Lung (tissue), 11 donors: ENCODE measurements at regions not wholly inside any gene's neighbourhood (a gene's known extent, or its start where the extent isn't known, plus 50 kb on each side); places are given as distances from the start of the nearest gene placed in this dataset.

Source experiments
- ATAC-seq: fragments of 200-7000 bp; cut with Tn5 transposase; one replicate; pipeline ENCODE4 v1.9.1; 2020; ENCODE audit warnings: moderate number of reproducible peaks; ENCODE audit not compliant: insufficient read depth, low FRiP score
- DNase-seq, 3 donors: peaks; one replicate each; pipeline ENCODE4 v3.0.0-alpha.2; 2013 to 2017
- H3K27ac ChIP-seq, 2 donors: one replicate each; pipeline ENCODE4 v1.5.1; 2013; ENCODE audit warnings: mild to moderate bottlenecking in 2 of 2, moderate library complexity in 2 of 2, control low read depth in 1 of 2, inconsistent platforms in 1 of 2, low read depth in 1 of 2, low read length in 1 of 2
- H3K27me3 ChIP-seq, 3 donors: one replicate each; pipeline ENCODE4 v1.5.1; 2013; ENCODE audit warnings: low read length in 2 of 3; ENCODE audit not compliant: control insufficient read depth in 3 of 3, insufficient read depth in 3 of 3
- H3K36me3 ChIP-seq, 4 donors: one replicate each; pipeline ENCODE4 v1.5.1; 2013; ENCODE audit warnings: low read length in 4 of 4, mild to moderate bottlenecking in 1 of 4, moderate library complexity in 1 of 4; ENCODE audit not compliant: control insufficient read depth in 4 of 4, insufficient read depth in 4 of 4
- H3K4me1 ChIP-seq, 5 donors: one replicate each; pipeline ENCODE4 v1.5.1; 2013; ENCODE audit warnings: low read length in 5 of 5, mild to moderate bottlenecking in 2 of 5, moderate library complexity in 1 of 5; ENCODE audit not compliant: control insufficient read depth in 5 of 5, insufficient read depth in 5 of 5
- H3K4me3 ChIP-seq: one replicate; pipeline ENCODE4 v1.5.1; 2013; ENCODE audit warnings: mild to moderate bottlenecking, control low read depth, moderate library complexity
- H3K9ac ChIP-seq, 2 donors: one replicate each; pipeline ENCODE4 v1.5.1; 2013; ENCODE audit warnings: low read length in 2 of 2, control low read depth in 1 of 2; ENCODE audit not compliant: insufficient read depth in 1 of 2
- H3K9me3 ChIP-seq, 4 donors: one replicate each; pipeline ENCODE4 v1.5.1; 2013; ENCODE audit warnings: low read length in 3 of 4, mild to moderate bottlenecking in 1 of 4, moderate library complexity in 1 of 4; ENCODE audit not compliant: control insufficient read depth in 4 of 4, insufficient read depth in 3 of 4
- WGBS, 2 donors: extraction: QIAGEN DNeasy Blood & Tissue Kit; methylation state at CpG; one replicate each; pipeline ENCODE4 v1.1.7; 2013; 5-methylcytosine and 5-hydroxymethylcytosine counted together
- TF ChIP-seq, protein P1 (sequence below): IDR thresholded peaks from 2 replicates; pipeline ENCODE4 v1.5.1; 2012; ENCODE audit warnings: mild to moderate bottlenecking; ENCODE audit errors: control extremely low read depth, extremely low read depth
- donor health status: control.
- donor health status: control.
- donor health status: Bipolar disorder and iron deficiency.
- donor health status: healthy.
- donor health status: DM: yes; HTN: yes; CAD: no.

DNA sequence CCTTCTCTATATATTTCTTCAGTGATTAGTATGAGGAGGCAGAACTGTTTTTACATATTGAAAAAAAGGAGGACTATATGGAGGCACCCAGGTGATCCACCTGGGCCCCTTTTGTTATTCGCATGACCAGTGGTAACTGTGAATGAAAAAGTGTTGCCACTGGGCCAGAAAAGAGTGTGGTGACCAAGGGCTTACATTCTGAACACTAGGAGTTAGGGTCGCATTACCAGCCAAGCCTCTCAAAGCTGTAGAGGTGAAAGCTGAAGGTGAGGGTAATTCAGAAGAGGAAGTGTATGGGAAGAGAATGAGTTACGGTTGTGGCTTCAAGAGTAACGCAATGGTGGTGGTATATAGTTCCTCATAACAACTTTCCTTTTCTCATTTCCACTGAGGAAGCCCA, 487.6 kb downstream of the TMEM182 start:
- TF ChIP-seq, protein P1, sequence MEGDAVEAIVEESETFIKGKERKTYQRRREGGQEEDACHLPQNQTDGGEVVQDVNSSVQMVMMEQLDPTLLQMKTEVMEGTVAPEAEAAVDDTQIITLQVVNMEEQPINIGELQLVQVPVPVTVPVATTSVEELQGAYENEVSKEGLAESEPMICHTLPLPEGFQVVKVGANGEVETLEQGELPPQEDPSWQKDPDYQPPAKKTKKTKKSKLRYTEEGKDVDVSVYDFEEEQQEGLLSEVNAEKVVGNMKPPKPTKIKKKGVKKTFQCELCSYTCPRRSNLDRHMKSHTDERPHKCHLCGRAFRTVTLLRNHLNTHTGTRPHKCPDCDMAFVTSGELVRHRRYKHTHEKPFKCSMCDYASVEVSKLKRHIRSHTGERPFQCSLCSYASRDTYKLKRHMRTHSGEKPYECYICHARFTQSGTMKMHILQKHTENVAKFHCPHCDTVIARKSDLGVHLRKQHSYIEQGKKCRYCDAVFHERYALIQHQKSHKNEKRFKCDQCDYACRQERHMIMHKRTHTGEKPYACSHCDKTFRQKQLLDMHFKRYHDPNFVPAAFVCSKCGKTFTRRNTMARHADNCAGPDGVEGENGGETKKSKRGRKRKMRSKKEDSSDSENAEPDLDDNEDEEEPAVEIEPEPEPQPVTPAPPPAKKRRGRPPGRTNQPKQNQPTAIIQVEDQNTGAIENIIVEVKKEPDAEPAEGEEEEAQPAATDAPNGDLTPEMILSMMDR, result no peak
- no peak overlapping the region for H3K27ac ChIP-seq
- no peaks in the 10 kb centered on the region for H3K27me3 ChIP-seq
- no peaks in the 10 kb centered on the region for H3K4me1 ChIP-seq
- no peak overlapping the region for H3K4me3 ChIP-seq
- ATAC-seq (no peak), DNase-seq (no peak)
- peaks cover 0 to 9% (median 3%) of the 10 kb centered on the region in 4 donors for H3K9me3 ChIP-seq
- 71 to 80% methylated on average over 4 of the region's 4 CpGs for WGBS, 2 donors
- no peak overlapping the region for H3K9ac ChIP-seq
- H3K36me3 ChIP-seq, result no peaks in the 10 kb centered on the region

DNA sequence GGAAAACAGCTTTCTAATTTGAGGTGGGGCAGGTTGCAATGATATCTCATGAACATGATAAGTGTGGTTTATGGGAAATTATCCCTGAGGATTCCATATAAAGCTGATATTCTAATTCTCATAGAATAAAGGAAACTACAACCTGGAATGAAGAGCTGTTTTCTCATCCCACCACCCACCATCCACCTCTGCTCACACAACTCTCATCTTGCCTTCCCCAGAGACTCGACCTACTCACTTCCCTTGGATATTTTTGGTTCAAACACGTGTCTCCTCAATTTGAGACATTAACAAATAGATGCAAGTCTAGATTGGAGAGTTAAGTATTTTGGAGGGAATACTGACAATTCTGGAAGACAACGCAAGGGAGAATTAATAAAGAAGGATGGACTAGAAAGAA, 490.9 kb downstream of the TMEM182 start:
- Histone ChIP-seq H3K9me3 (peaks cover 0 to 9% (median 3%) of the 10 kb centered on the region in 4 donors), H3K4me3 (no peak overlapping the region), H3K27me3 (no peaks in the 10 kb centered on the region), H3K4me1 (no peaks in the 10 kb centered on the region), H3K9ac (no peak overlapping the region), H3K27ac (no peak overlapping the region), H3K36me3 (no peaks in the 10 kb centered on the region)
- 65 to 75% methylated on average over 3 of the region's 3 CpGs for whole genome bisulfite sequencing, 2 donors
- DNase-seq (no peak), ATAC-seq (no peak)
- TF ChIP-seq, protein P1, result no peak

DNA sequence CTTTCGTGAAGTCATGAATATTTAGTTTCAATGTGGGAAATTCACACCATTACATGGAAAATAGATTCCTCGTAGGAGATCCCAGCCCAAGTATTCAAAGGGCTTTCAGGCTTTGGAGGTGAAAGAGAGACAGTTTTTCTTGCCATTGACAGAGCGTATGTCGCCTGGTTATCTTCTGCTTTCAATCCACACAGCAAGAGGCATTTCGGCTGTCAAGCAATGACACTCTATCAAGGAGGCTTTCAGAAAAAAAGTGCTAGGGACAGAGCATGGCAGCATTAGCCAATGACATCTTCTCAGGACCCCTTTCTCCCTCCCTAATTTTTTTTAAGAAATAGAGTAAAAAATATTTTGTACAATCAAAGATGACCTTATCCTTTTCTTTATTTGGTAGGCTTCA, 492.8 kb downstream of the TMEM182 start:
- TF ChIP-seq, protein P1, result no peak
- no peak overlapping the region for H3K4me3 ChIP-seq
- H3K36me3 ChIP-seq, result no peaks in the 10 kb centered on the region
- no peaks in the 10 kb centered on the region for H3K27me3 ChIP-seq
- H3K9me3 ChIP-seq, result peaks cover 0 to 7% (median 3%) of the 10 kb centered on the region in 4 donors
- H3K4me1 ChIP-seq, result no peaks in the 10 kb centered on the region
- H3K27ac ChIP-seq, result no peak overlapping the region
- DNase-seq (no peak), ATAC-seq (no peak)
- 70 to 75% methylated on average over 5 of the region's 5 CpGs for WGBS, 2 donors
- H3K9ac ChIP-seq, result no peak overlapping the region

DNA sequence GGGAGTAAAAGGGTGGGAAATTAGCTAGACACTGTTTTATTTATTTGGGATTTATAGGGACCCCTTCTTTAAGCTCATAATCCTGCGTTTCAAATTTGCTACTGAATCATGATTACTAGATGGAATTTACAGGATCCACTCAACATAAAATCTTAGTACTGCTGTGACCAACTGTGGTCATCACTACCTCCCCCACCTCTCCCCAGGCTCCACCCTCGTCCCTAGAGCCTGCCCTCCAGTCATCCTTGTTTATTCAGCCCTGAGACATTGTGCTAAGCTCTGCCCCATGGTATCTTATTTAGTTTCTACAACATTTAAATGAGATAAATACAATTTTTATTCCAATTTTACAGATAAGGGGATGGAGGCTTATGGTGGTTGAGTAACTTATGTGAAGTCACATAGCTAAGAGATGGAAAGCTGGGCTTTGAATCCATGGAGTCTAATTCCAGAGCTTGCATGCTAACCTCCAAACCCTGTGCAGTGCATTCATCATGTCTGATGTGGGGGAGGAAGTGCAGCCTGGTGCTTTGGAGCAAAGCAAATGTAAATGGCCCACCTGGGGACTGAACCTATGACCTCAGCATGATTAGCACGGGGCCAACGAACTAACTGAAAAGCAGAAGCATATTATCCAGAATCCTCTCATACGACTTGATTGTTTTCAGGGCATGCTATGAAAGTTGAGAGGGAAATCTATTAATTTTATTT, 502.4 kb downstream of the TMEM182 start:
- no peak for DNase-seq
- no peak overlapping the region for H3K4me3 ChIP-seq
- 55 to 65% methylated on average over 5 of the region's 5 CpGs for WGBS, 2 donors
- ATAC-seq, result no peak
- no peaks in the 10 kb centered on the region for H3K36me3 ChIP-seq
- no peak overlapping the region for H3K27ac ChIP-seq
- H3K4me1 ChIP-seq, result no peaks in the 10 kb centered on the region
- H3K9ac ChIP-seq, result no peak overlapping the region
- H3K27me3 ChIP-seq, result no peaks in the 10 kb centered on the region
- H3K9me3 ChIP-seq, result peaks cover 0 to 2% (median 0%) of the 10 kb centered on the region in 4 donors
- TF ChIP-seq, protein P1, result no peak
